B cell (primary cell): ENCODE measurements at regions not wholly inside any gene's neighbourhood (a gene's known extent, or its start where the extent isn't known, plus 50 kb on each side); places are given as distances from the start of the nearest gene placed in this dataset.
A peak's percentile ranks its signal among the peaks of the same experiment; 100 is the strongest.
"Not testable (repeated sequence)": the region's sequence is repeated elsewhere in the genome, so short reads cannot be mapped to it uniquely, and the experiment has no call there.

Experiments used
- ATAC-seq: fragments of 200-7000 bp; cut with Tn5 transposase; one replicate; pipeline ENCODE4 v1.10.0; 2021; ENCODE audit warnings: low read depth, mild to moderate bottlenecking, moderate number of reproducible peaks, moderate library complexity
- CTCF ChIA-PET: fragments of 350-600 bp; sonication (Branson Sonifier 250); formaldehyde crosslinking; loops from one replicate; lab custom pipeline; 2021; ENCODE audit warnings: antibody characterized with exemption, inconsistent platforms; lab: Charles Lee
- POLR2A ChIA-PET: fragments of 350-600 bp; sonication (Branson Sonifier 250); formaldehyde crosslinking; loops from one replicate; lab custom pipeline; 2021; ENCODE audit warnings: antibody characterized with exemption; lab: Charles Lee
- DNase-seq: peaks from one replicate; pipeline ENCODE4 v3.0.0; 2013
- H2AFZ ChIP-seq: 2 replicates; pipeline ENCODE4 v1.6.1; 2012; ENCODE audit warnings: mild to moderate bottlenecking, low read depth, low read length; ENCODE audit not compliant: insufficient read depth, poor library complexity, severe bottlenecking
- H3K27ac ChIP-seq, 2 donors: 1 replicate in 1 of 2; 2 replicates in 1 of 2; pipeline ENCODE4 v1.5.1; 2012 to 2013; ENCODE audit warnings: low read length in 2 of 2, mild to moderate bottlenecking in 2 of 2, moderate library complexity in 1 of 2
- H3K27me3 ChIP-seq, 4 experiments: fragments of 200-600 bp in 1 of 4; sonication (generic) in 1 of 4; replicated peaks in 1 of 4; 1 replicate in 2 of 4; 2 replicates in 2 of 4; pipeline versions ENCODE4 v1.6.1 to v1.7.0; 2013 to 2016; ENCODE audit warnings: low read length in 3 of 4, mild to moderate bottlenecking in 2 of 4, mixed read lengths in 1 of 4, moderate library complexity in 1 of 4; ENCODE audit not compliant: insufficient read depth in 4 of 4, control insufficient read depth in 3 of 4; ENCODE audit errors: control extremely low read depth in 1 of 4
- H3K36me3 ChIP-seq, 2 experiments: replicated peaks in 1 of 2; 1 replicate in 1 of 2; 2 replicates in 1 of 2; pipeline versions ENCODE4 v1.6.1 to v1.7.1; 2013; ENCODE audit warnings: low read length in 1 of 2; ENCODE audit not compliant: insufficient read depth in 2 of 2, control insufficient read depth in 1 of 2; ENCODE audit errors: control extremely low read depth in 1 of 2, extremely low read depth in 1 of 2
- H3K4me1 ChIP-seq, 2 donors: fragments of 200-600 bp in 1 of 2; sonication (generic) in 1 of 2; 1 replicate in 1 of 2; 2 replicates in 1 of 2; pipeline versions ENCODE4 v1.5.1 to v1.6.1; 2013 to 2017; ENCODE audit warnings: low read length in 2 of 2; ENCODE audit not compliant: control insufficient read depth in 2 of 2, insufficient read depth in 2 of 2
- H3K4me2 ChIP-seq: replicated peaks from 2 replicates; pipeline ENCODE3; 2012; ENCODE audit warnings: mild to moderate bottlenecking, low read depth, low read length; ENCODE audit not compliant: poor library complexity, severe bottlenecking
- H3K4me3 ChIP-seq, 5 experiments: fragments of 200-600 bp in 1 of 5; sonication (generic) in 1 of 5; 1 replicate in 3 of 5; 2 replicates in 2 of 5; pipeline versions ENCODE4 v1.5.1 to v1.7.0; 2011 to 2016; ENCODE audit warnings: low read length in 4 of 5, mild to moderate bottlenecking in 4 of 5, low read depth in 2 of 5, control low read depth in 1 of 5, moderate library complexity in 1 of 5; ENCODE audit not compliant: insufficient read depth in 1 of 5; ENCODE audit errors: control extremely low read depth in 1 of 5, extremely low read depth in 1 of 5
- H3K79me2 ChIP-seq: fragments of 200-600 bp; sonication (generic); one replicate; pipeline ENCODE4 v1.6.0; 2016; ENCODE audit warnings: low read length; ENCODE audit not compliant: control insufficient read depth, insufficient read depth
- H3K9ac ChIP-seq: fragments of 200-600 bp; sonication (generic); 2 replicates; pipeline ENCODE4 v1.6.1; 2017; ENCODE audit warnings: mild to moderate bottlenecking, low read length, moderate library complexity
- H3K9me3 ChIP-seq, 3 donors: one replicate each; pipeline versions ENCODE4 v1.6.1 to v1.7.1; 2013; ENCODE audit warnings: low read length in 2 of 3; ENCODE audit not compliant: control insufficient read depth in 2 of 3, insufficient read depth in 1 of 3; ENCODE audit errors: control extremely low read depth in 1 of 3
- H4K20me1 ChIP-seq: 2 replicates; pipeline ENCODE4 v1.6.0; 2012; ENCODE audit warnings: mild to moderate bottlenecking, low read length; ENCODE audit not compliant: insufficient read depth, control insufficient read depth, poor library complexity, severe bottlenecking
- H3K27ac Mint-ChIP-seq: one replicate; pipeline ENCODE4 v1.8.0; 2021; ENCODE audit warnings: mixed read lengths
- H3K27me3 Mint-ChIP-seq: one replicate; pipeline ENCODE4 v1.8.0; 2021; ENCODE audit warnings: mixed read lengths
- H3K4me1 Mint-ChIP-seq: one replicate; pipeline ENCODE4 v1.8.0; 2021; ENCODE audit warnings: mixed read lengths
- H3K4me3 Mint-ChIP-seq: one replicate; pipeline ENCODE4 v1.8.0; 2021; ENCODE audit warnings: mixed read lengths
- H3K9me3 Mint-ChIP-seq: one replicate; pipeline ENCODE4 v1.8.0; 2022; ENCODE audit warnings: mixed read lengths; ENCODE audit not compliant: insufficient read depth
- EZH2 ChIP-seq: IDR thresholded peaks from 2 replicates; pipeline ENCODE4 v1.6.1; 2012; ENCODE audit warnings: borderline replicate concordance, low read depth, mild to moderate bottlenecking, moderate library complexity, low read length; ENCODE audit not compliant: insufficient read depth, poor library complexity, severe bottlenecking
- WGBS: methylation state at CpG from one replicate; pipeline ENCODE4 v1.1.5; 2013; ENCODE audit warnings: missing lambda C conversion rate; ENCODE audit not compliant: insufficient coverage; 5-methylcytosine and 5-hydroxymethylcytosine counted together
- intact Hi-C: fragments of 100-400 bp; cut with micrococcal nuclease; formaldehyde crosslinking; loops from one replicate; pipeline ENCODE4 v1.10.0; 2022
- TF ChIP-seq, protein P1 (sequence below): fragments of 200-600 bp; IDR thresholded peaks from one replicate; pipeline ENCODE4 v1.8.0; 2022; ENCODE audit warnings: antibody characterized with exemption, mild to moderate bottlenecking

DNA sequence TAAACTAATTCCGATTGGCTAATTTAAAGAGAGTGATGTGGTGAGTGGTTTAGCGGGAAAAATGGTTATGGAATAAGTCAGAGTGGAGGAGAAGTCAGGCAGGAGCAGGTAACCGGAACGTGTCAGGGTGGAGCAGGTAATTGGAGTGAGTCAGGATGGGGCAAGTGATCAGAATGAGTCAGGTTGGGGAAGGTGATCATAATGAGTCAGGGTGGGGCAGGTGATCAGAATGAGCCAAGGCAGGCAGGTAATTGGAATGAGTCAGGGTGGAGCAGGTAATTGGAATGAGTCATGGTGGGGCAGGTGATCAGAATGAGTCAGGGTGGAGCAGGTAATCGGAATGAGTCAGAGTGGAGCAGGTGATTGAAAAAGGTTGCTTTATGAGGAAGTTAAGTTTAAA, 101.4 kb downstream of the TMEM167A start:
- Mint-ChIP-seq H3K27me3 (no peaks in the 10 kb centered on the region), H3K4me1 (no peaks in the 10 kb centered on the region), H3K9me3 (peaks cover 9% of the 10 kb centered on the region), H3K4me3 (no peak overlapping the region), H3K27ac (no peak overlapping the region)
- H4K20me1 ChIP-seq = no peaks in the 10 kb centered on the region
- H3K27me3 ChIP-seq = no peaks in the 10 kb centered on the region
- no peak for DNase-seq
- H3K9me3 ChIP-seq = peaks cover 0 to 19% (median 16%) of the 10 kb centered on the region in 3 donors
- no peak for TF ChIP-seq EZH2
- TF ChIP-seq, protein P1, sequence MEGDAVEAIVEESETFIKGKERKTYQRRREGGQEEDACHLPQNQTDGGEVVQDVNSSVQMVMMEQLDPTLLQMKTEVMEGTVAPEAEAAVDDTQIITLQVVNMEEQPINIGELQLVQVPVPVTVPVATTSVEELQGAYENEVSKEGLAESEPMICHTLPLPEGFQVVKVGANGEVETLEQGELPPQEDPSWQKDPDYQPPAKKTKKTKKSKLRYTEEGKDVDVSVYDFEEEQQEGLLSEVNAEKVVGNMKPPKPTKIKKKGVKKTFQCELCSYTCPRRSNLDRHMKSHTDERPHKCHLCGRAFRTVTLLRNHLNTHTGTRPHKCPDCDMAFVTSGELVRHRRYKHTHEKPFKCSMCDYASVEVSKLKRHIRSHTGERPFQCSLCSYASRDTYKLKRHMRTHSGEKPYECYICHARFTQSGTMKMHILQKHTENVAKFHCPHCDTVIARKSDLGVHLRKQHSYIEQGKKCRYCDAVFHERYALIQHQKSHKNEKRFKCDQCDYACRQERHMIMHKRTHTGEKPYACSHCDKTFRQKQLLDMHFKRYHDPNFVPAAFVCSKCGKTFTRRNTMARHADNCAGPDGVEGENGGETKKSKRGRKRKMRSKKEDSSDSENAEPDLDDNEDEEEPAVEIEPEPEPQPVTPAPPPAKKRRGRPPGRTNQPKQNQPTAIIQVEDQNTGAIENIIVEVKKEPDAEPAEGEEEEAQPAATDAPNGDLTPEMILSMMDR = no peak
- H3K4me1 ChIP-seq = no peaks in the 10 kb centered on the region
- CTCF ChIA-PET = no interaction called here
- H2AFZ ChIP-seq = no peak overlapping the region
- no peak overlapping the region for H3K4me3 ChIP-seq
- no peak for ATAC-seq
- H3K4me2 ChIP-seq = no peak overlapping the region
- H3K9ac ChIP-seq = no peak overlapping the region
- H3K36me3 ChIP-seq = no peaks in the 10 kb centered on the region
- 100% methylated on average over 5 of the region's 5 CpGs for WGBS
- H3K79me2 ChIP-seq = no peaks in the 10 kb centered on the region
- intact Hi-C loops = no loop called here
- no peak overlapping the region for H3K27ac ChIP-seq
- POLR2A ChIA-PET = no interaction called here

DNA sequence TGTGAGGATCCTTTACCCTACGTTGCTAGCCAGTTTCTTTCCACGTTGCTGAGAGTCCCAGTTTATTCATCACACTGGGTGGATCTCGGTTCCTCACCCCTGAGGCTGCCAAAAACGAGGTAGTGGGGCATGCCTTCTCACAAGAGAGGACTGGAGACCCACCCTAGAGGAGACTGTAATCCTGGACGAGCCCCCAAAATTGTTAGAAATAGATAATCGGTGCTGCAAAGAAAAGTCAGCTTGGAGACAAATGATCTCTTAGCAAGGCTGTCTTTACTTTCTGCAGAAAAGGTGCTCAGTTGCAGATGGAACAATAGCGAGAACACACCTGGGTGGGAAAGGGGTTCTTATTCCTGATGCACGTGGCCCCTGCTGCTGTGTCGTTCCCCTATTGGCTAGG, 101.8 kb downstream of the TMEM167A start:
- no peaks in the 10 kb centered on the region for H3K4me1 ChIP-seq
- H3K4me2 ChIP-seq = no peak overlapping the region
- no peaks in the 10 kb centered on the region for H3K27me3 Mint-ChIP-seq
- no peak overlapping the region for H3K27ac ChIP-seq
- H4K20me1 ChIP-seq = no peaks in the 10 kb centered on the region
- DNase-seq (peak; percentile 3), ATAC-seq (no peak)
- CTCF ChIA-PET = no interaction called here
- 91% methylated on average over 8 of the region's 9 CpGs for WGBS
- H2AFZ ChIP-seq = no peak overlapping the region
- peaks cover 9% of the 10 kb centered on the region for H3K9me3 Mint-ChIP-seq
- H3K79me2 ChIP-seq = no peaks in the 10 kb centered on the region
- H3K4me1 Mint-ChIP-seq = no peaks in the 10 kb centered on the region
- no peak overlapping the region for H3K9ac ChIP-seq
- POLR2A ChIA-PET = no interaction called here
- intact Hi-C loops = no loop called here
- TF ChIP-seq, protein P1 = no peak
- peaks cover 0 to 19% (median 16%) of the 10 kb centered on the region in 3 donors for H3K9me3 ChIP-seq
- no peak overlapping the region for H3K4me3 Mint-ChIP-seq
- no peak overlapping the region for H3K27ac Mint-ChIP-seq
- H3K27me3 ChIP-seq = no peaks in the 10 kb centered on the region
- no peak overlapping the region for H3K4me3 ChIP-seq
- no peaks in the 10 kb centered on the region for H3K36me3 ChIP-seq

DNA sequence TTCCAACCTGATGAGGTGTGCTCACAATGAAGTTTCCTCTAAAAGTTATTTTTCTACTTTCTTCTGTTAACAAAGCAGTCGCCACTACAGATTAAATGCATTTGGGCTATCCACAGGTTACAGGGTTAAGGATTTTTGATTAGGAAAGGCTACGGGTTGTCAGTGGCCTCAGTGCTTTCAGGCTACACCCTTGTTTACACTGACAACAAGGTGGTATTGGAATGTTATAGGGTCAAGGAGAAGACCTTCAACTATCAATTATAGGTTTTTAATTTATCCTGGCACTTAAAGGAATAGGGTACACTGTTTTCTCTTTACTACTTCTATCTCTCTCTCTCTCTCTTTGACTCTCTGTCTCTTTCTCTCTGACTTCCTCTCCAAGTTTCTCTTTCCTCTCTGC, 102.8 kb downstream of the TMEM167A start:
- H3K79me2 ChIP-seq, H3K36me3 ChIP-seq, POLR2A ChIA-PET, H3K4me1 Mint-ChIP-seq, H3K9ac ChIP-seq, H3K4me2 ChIP-seq, H3K9me3 Mint-ChIP-seq, H3K4me1 ChIP-seq, H4K20me1 ChIP-seq, H3K4me3 Mint-ChIP-seq, H3K4me3 ChIP-seq, H2AFZ ChIP-seq, H3K27me3 ChIP-seq, ATAC-seq, intact Hi-C loops, DNase-seq, H3K27ac Mint-ChIP-seq, H3K27ac ChIP-seq, H3K27me3 Mint-ChIP-seq: not testable (repeated sequence)
- no CpG with 5 or more reads among the region's 2 CpGs for WGBS
- peaks cover 0 to 19% (median 16%) of the 10 kb centered on the region in 3 donors for H3K9me3 ChIP-seq
- CTCF ChIA-PET = interaction anchor here (0.6 kb wide), 1 partner anchor 113 kb away, joined by 3 read pairs; no protein-coding TSS in a partner anchor
